Esophagus squamous epithelium (tissue), 5 donors: ENCODE measurements at regions not wholly inside any gene's neighbourhood (a gene's known extent, or its start where the extent isn't known, plus 50 kb on each side); places are given as distances from the start of the nearest gene placed in this dataset.

Experiments
- DNase-seq: peaks from one replicate; lab custom pipeline; 2025; lab: John Stamatoyannopoulos, UW
- H3K27ac ChIP-seq, 4 donors: fragments of 200-600 bp; sonication (generic); one replicate each; pipeline ENCODE4 v1.5.1; 2016 to 2019; ENCODE audit warnings: mild to moderate bottlenecking in 1 of 4
- H3K27me3 ChIP-seq, 4 donors: fragments of 200-600 bp; sonication (generic); 1 replicate in 3 of 4; 2 replicates in 1 of 4; pipeline versions ENCODE4 v1.5.1 to v1.6.0; 2017 to 2021; ENCODE audit warnings: antibody characterized with exemption in 1 of 4
- H3K36me3 ChIP-seq, 3 donors: fragments of 200-600 bp; sonication (generic); one replicate each; pipeline ENCODE4 v1.5.1; 2016 to 2019
- H3K4me1 ChIP-seq, 3 donors: fragments of 200-600 bp; sonication (generic); one replicate each; pipeline ENCODE4 v1.5.1; 2017 to 2019
- H3K4me3 ChIP-seq, 4 donors: fragments of 200-600 bp; sonication (generic); 1 replicate in 3 of 4; 2 replicates in 1 of 4; pipeline ENCODE4 v1.5.1; 2016 to 2019; ENCODE audit warnings: mild to moderate bottlenecking in 2 of 4, moderate library complexity in 1 of 4
- H3K9me3 ChIP-seq, 3 donors: fragments of 200-600 bp; sonication (generic); one replicate each; pipeline ENCODE4 v1.5.1; 2016 to 2019
- CTCF ChIP-seq, 6 experiments: fragments of 450-650 bp in 4 of 6; fragments of 200-600 bp in 2 of 6; sonication (generic) in 2 of 6; IDR thresholded peaks; one replicate each; pipeline ENCODE4 v1.5.1; 2016 to 2019; ENCODE audit warnings: antibody characterized with exemption in 6 of 6, mild to moderate bottlenecking in 4 of 6, moderate library complexity in 4 of 6
- POLR2A ChIP-seq, 4 donors: fragments of 450-650 bp; IDR thresholded peaks; one replicate each; pipeline ENCODE4 v1.6.1; 2017; ENCODE audit warnings: antibody characterized with exemption in 4 of 4, mild to moderate bottlenecking in 4 of 4, moderate library complexity in 3 of 4
- WGBS, 2 donors: methylation state at CpG; one replicate each; pipeline ENCODE4 v1.1.5; 2018; 5-methylcytosine and 5-hydroxymethylcytosine counted together
- intact Hi-C: fragments of 100-400 bp; cut with DNase I; formaldehyde crosslinking; loops from one replicate; pipeline ENCODE4 v1.15.0; 2022
- donor health status: DM: yes; HTN: yes; CAD: no.

- H3K4me3 ChIP-seq, result peak overlapping the region in 3 of 4 donors; percentile 17 to 53 (median 29)
- intact Hi-C loops, result loop anchor here (5.0 kb wide), 1 partner anchor 320 kb away; no protein-coding TSS in a partner anchor
Measured at GRCh38 chr16:86196687-86197391, 297.9 kb downstream of the IRF8 start.

GRCh38 chr16:86198206-86199118 lies 299.5 kb downstream of the IRF8 start:
- WGBS, 2 donors, result 32 to 38% methylated on average over 9 to 25 of the region's 29 CpGs
- Histone ChIP-seq H3K27ac (peak overlapping the region; percentile 38 to 92 (median 82)), H3K36me3 (no peaks in the 10 kb centered on the region), H3K4me3 (peak overlapping the region in 3 of 4 donors; percentile 28 to 53 (median 29)), H3K4me1 (peaks cover 0 to 6% (median 0%) of the 10 kb centered on the region in 3 donors), H3K9me3 (no peaks in the 10 kb centered on the region), H3K27me3 (peaks cover 0 to 92% (median 0%) of the 10 kb centered on the region in 4 donors)
- intact Hi-C loops, result loop anchor here (5.0 kb wide), 1 partner anchor 319 kb away; no protein-coding TSS in a partner anchor
- DNase-seq, result no peak
- TF ChIP-seq CTCF (IDR thresholded peaks at IDR 0.05) (no peak), POLR2A (IDR thresholded peaks at IDR 0.05) (no peak)

More at GRCh38 chr16:86196687-86197391, 297.9 kb downstream of the IRF8 start:
- TF ChIP-seq CTCF (IDR thresholded peaks at IDR 0.05) (no peak), POLR2A (IDR thresholded peaks at IDR 0.05) (no peak)
- no peaks in the 10 kb centered on the region for H3K9me3 ChIP-seq
- H3K36me3 ChIP-seq, result no peaks in the 10 kb centered on the region
- peak overlapping the region; percentile 52 to 92 (median 82) for H3K27ac ChIP-seq
- 64 to 73% methylated on average over 18 of the region's 18 CpGs for WGBS, 2 donors
- H3K4me1 ChIP-seq, result peaks cover 0 to 6% (median 0%) of the 10 kb centered on the region in 3 donors
- peaks cover 0 to 93% (median 0%) of the 10 kb centered on the region in 4 donors for H3K27me3 ChIP-seq
- no peak for DNase-seq

- peaks cover 0 to 85% (median 0%) of the 10 kb centered on the region in 4 donors for H3K27me3 ChIP-seq
- peak overlapping the region in 3 of 4 donors; percentile 12 to 53 (median 29) for H3K4me3 ChIP-seq
- intact Hi-C loops, result loop anchor here (5.0 kb wide), 1 partner anchor 318 kb away; no protein-coding TSS in a partner anchor
- WGBS, 2 donors, result 20 to 37% methylated on average over 7 of the region's 7 CpGs
- TF ChIP-seq POLR2A (IDR thresholded peaks at IDR 0.05) (no peak), CTCF (IDR thresholded peaks at IDR 0.05) (no peak)
- no peaks in the 10 kb centered on the region for H3K9me3 ChIP-seq
- peaks cover 0 to 6% (median 0%) of the 10 kb centered on the region in 3 donors for H3K4me1 ChIP-seq
- peak overlapping the region; percentile 38 to 92 (median 82) for H3K27ac ChIP-seq
- H3K36me3 ChIP-seq, result no peaks in the 10 kb centered on the region
- DNase-seq, result no peak
Measured at GRCh38 chr16:86199182-86199581, 300.2 kb downstream of the IRF8 start.

- DNase-seq, result no peak
- no peaks in the 10 kb centered on the region for H3K9me3 ChIP-seq
- TF ChIP-seq POLR2A (IDR thresholded peaks at IDR 0.05), result no peak
- no peak for TF ChIP-seq CTCF (IDR thresholded peaks at IDR 0.05)
- intact Hi-C loops, result loop anchor here (5.0 kb wide), 1 partner anchor 317 kb away; no protein-coding TSS in a partner anchor
- H3K36me3 ChIP-seq, result no peaks in the 10 kb centered on the region
- peak overlapping the region in 3 of 4 donors; percentile 12 to 53 (median 29) for H3K4me3 ChIP-seq
- peaks cover 0 to 76% (median 0%) of the 10 kb centered on the region in 4 donors for H3K27me3 ChIP-seq
- 42 to 59% methylated on average over 25 to 28 of the region's 28 CpGs for WGBS, 2 donors
- peak overlapping the region; percentile 38 to 92 (median 82) for H3K27ac ChIP-seq
- peaks cover 0 to 6% (median 0%) of the 10 kb centered on the region in 3 donors for H3K4me1 ChIP-seq
Measured at GRCh38 chr16:86199871-86200695, 301.1 kb downstream of the IRF8 start.
